Cardiac muscle cell (in vitro differentiated cells and primary cell): ENCODE measurements at regions not wholly inside any gene's neighbourhood (a gene's known extent, or its start where the extent isn't known, plus 50 kb on each side); places are given as distances from the start of the nearest gene placed in this dataset.

ENCODE experiments used
- DNase-seq, 2 donors: peaks; one replicate each; pipeline versions ENCODE4 v3.0.0 to v3.0.0-alpha.2; 2010 to 2017; ENCODE audit warnings: low read depth in 1 of 2, low spot score in 1 of 2
- H3K27ac ChIP-seq: fragments of 200-600 bp; sonication (generic); 2 replicates; pipeline ENCODE4 v1.5.1; 2016
- H3K27me3 ChIP-seq: fragments of 200-600 bp; sonication (generic); 2 replicates; pipeline ENCODE4 v1.6.0; 2016; ENCODE audit warnings: control low read depth
- H3K36me3 ChIP-seq: fragments of 200-600 bp; sonication (generic); 2 replicates; pipeline ENCODE4 v1.5.1; 2016; ENCODE audit warnings: control low read depth
- H3K4me1 ChIP-seq: fragments of 200-600 bp; sonication (generic); 2 replicates; pipeline ENCODE4 v1.8.1; 2017; ENCODE audit warnings: low read depth, mild to moderate bottlenecking, mixed run types
- H3K4me3 ChIP-seq: fragments of 200-600 bp; sonication (generic); 2 replicates; pipeline ENCODE4 v1.5.1; 2016; ENCODE audit warnings: mild to moderate bottlenecking
- H3K9me3 ChIP-seq: fragments of 200-600 bp; sonication (generic); 2 replicates; pipeline ENCODE4 v1.5.1; 2017; ENCODE audit warnings: low read depth, mild to moderate bottlenecking, control low read depth
- TF ChIP-seq, protein P1 (sequence below): IDR thresholded peaks from 2 replicates; pipeline ENCODE4 v1.5.1; 2012; ENCODE audit warnings: low read depth, mild to moderate bottlenecking, low read length

DNA sequence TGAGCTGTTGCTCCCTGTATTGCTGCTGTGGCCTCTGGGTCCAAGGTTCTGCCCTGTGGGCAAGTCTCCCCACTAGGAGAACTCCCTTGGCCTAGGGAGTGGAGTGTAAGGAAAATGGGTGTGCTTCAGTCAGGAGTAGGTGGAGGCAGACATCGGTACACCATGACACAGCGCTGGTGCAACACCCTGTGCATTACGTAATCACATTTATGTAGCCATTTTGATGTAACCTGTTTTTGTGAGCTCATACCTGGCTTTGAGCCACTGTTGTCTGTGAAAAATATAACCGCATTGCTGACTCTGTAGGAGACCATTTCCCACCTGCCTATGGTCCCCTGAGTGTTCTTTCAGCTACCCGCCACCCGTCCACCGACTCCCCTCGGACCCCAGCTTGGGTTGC is 700.5 kb upstream of the AGA start:
- no peak overlapping the region for H3K4me3 ChIP-seq
- TF ChIP-seq, protein P1, sequence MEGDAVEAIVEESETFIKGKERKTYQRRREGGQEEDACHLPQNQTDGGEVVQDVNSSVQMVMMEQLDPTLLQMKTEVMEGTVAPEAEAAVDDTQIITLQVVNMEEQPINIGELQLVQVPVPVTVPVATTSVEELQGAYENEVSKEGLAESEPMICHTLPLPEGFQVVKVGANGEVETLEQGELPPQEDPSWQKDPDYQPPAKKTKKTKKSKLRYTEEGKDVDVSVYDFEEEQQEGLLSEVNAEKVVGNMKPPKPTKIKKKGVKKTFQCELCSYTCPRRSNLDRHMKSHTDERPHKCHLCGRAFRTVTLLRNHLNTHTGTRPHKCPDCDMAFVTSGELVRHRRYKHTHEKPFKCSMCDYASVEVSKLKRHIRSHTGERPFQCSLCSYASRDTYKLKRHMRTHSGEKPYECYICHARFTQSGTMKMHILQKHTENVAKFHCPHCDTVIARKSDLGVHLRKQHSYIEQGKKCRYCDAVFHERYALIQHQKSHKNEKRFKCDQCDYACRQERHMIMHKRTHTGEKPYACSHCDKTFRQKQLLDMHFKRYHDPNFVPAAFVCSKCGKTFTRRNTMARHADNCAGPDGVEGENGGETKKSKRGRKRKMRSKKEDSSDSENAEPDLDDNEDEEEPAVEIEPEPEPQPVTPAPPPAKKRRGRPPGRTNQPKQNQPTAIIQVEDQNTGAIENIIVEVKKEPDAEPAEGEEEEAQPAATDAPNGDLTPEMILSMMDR = no peak
- H3K36me3 ChIP-seq = no peaks in the 10 kb centered on the region
- no peaks in the 10 kb centered on the region for H3K9me3 ChIP-seq
- no peak overlapping the region for H3K27ac ChIP-seq
- no peak for DNase-seq
- H3K4me1 ChIP-seq = no peaks in the 10 kb centered on the region
- no peaks in the 10 kb centered on the region for H3K27me3 ChIP-seq

DNA sequence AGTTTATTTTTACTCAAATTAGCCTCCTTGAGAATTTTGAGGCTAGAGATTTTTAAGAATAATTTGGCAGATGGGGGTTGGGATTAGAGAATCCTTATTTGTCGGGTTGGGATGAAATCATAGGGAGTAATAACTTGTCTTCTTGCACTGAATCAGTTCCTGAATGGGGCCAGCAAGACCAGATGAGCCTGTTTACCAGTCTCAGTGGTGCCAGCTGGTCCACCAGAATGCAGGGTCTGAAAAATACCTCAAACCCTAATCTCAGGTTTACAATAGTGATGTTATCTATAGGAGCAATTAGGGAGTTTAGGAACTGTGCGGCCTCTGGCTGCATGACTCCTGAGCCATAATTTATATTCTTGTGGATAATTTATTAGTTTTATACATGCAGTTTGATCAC is 705.9 kb upstream of the AGA start:
- no peak overlapping the region for H3K4me3 ChIP-seq
- H3K4me1 ChIP-seq = no peaks in the 10 kb centered on the region
- H3K9me3 ChIP-seq = no peaks in the 10 kb centered on the region
- DNase-seq = no peak
- TF ChIP-seq, protein P1 = no peak
- no peaks in the 10 kb centered on the region for H3K27me3 ChIP-seq
- no peaks in the 10 kb centered on the region for H3K36me3 ChIP-seq
- no peak overlapping the region for H3K27ac ChIP-seq

DNA sequence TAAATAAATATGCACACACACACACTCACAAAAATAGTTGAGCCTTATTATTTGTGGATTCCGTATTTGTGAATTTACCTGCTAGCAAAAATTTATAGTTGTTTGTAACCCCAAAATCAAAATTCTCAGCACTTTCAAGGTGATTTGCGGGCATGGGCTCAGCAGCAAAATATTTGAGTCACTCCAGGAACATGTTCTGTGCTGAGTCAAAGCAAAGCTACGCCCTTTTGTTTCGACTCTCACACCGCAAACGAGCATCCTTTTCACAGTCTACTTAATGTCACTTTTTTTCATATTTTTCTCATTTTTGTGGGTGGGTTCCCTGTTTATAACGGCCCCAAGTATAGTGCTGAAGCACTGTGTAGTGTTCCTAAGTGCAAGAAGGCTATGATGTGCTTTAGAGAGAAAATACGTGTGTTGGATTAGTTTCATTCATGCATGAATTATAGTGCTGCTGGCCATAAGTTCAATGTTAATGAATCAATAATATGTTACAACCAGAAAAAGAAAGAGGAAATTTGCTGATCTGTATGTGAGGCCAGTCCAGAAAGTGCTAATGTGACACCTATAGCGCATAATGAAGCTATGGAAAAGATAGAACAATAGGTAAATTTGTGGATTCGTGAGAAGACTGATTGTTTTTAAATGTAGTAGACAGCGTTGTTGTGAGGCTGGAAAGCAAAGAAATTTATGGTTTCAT is 723.2 kb upstream of the AGA start:
- Histone ChIP-seq H3K4me3 (no peak overlapping the region), H3K27me3 (no peaks in the 10 kb centered on the region), H3K27ac (no peak overlapping the region), H3K36me3 (no peaks in the 10 kb centered on the region), H3K4me1 (no peaks in the 10 kb centered on the region), H3K9me3 (no peaks in the 10 kb centered on the region)
- TF ChIP-seq, protein P1 = no peak
- DNase-seq = no peak

DNA sequence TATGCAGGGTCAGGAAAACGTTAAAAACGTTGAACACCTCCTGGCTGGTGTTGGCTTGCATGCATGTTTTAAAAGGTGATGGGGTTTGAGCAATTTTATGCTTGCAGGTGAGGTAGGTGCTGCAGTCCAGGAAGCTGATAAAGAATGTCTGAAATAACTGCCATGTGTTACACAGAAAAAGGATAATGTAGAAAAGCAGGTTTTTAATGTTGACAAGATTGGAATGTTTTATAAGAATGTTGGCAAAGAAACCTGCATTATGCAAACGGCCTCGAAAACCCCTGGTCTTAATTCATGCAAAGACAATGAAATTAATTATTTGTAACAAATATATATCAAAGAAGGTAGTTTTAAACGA is 723.7 kb upstream of the AGA start:
- Histone ChIP-seq H3K27me3 (no peaks in the 10 kb centered on the region), H3K4me3 (no peak overlapping the region), H3K27ac (no peak overlapping the region), H3K36me3 (no peaks in the 10 kb centered on the region), H3K9me3 (no peaks in the 10 kb centered on the region), H3K4me1 (no peaks in the 10 kb centered on the region)
- no peak for DNase-seq
- TF ChIP-seq, protein P1 = no peak

DNA sequence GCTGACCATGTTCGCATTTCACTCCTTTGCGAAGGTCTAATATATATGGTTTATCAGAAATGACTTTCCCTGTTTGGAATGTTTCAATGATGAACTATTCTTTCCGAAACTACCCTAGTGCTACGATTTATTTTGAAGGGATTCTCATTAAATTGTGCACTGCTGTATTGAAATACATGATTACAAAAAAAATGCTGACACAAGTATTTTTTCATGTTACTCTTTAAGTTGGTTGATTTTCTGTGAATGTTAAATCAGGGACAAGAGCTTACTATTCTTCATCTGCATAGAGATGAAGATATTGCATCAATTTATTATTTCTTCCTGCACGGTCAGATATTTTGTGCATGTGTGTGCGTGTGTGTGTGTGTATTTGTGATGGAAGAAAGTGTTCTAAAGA is 731.5 kb upstream of the AGA start:
- no peak for DNase-seq
- Histone ChIP-seq H3K9me3 (no peaks in the 10 kb centered on the region), H3K36me3 (no peaks in the 10 kb centered on the region), H3K4me3 (no peak overlapping the region), H3K4me1 (no peaks in the 10 kb centered on the region), H3K27me3 (no peaks in the 10 kb centered on the region), H3K27ac (no peak overlapping the region)
- TF ChIP-seq, protein P1 = no peak

DNA sequence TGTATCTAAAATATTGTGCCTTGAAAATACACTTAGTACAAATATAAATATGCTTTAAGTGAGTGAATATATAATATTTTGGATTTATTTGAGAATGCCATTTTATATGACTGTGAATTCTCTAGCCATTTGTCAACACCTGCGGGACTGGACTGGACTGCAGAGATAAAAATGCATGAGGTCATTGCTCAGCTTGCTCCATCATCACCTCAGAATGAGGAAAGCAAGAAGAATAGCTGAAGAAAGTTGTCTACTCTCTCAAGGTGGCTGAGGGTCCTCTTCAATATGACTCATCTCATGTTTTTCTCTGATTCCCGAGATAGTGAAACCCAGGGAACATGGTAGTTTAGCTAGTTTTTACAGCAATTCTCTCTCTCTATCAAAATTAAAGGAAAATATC is 732.5 kb upstream of the AGA start:
- H3K27me3 ChIP-seq = no peaks in the 10 kb centered on the region
- H3K4me1 ChIP-seq = no peaks in the 10 kb centered on the region
- H3K27ac ChIP-seq = no peak overlapping the region
- no peaks in the 10 kb centered on the region for H3K9me3 ChIP-seq
- no peak for DNase-seq
- TF ChIP-seq, protein P1 = no peak
- H3K36me3 ChIP-seq = no peaks in the 10 kb centered on the region
- no peak overlapping the region for H3K4me3 ChIP-seq
